T47D (cell line): ENCODE measurements at regions not wholly inside any gene's neighbourhood (a gene's known extent, or its start where the extent isn't known, plus 50 kb on each side); places are given as distances from the start of the nearest gene placed in this dataset.
"Not testable (repeated sequence)": the region's sequence is repeated elsewhere in the genome, so short reads cannot be mapped to it uniquely, and the experiment has no call there.

Source experiments
- DNase-seq, 2 experiments: peaks; one replicate each; pipeline versions ENCODE4 v3.0.0 to v3.0.0-alpha.2; 2011 to 2012; ENCODE audit warnings: low read depth in 1 of 2, low spot score in 1 of 2
- JUND ChIP-seq: IDR thresholded peaks from 2 replicates; pipeline ENCODE4 v1.6.1; 2012; ENCODE audit warnings: low read depth
- in situ Hi-C: cut with HindIII; loops from 2 replicates; pipeline ENCODE4 v1.10.0; 2016; ENCODE audit warnings: low sequenced_read_pairs, low pct_unique_long_range_greater_than_20kb

DNA sequence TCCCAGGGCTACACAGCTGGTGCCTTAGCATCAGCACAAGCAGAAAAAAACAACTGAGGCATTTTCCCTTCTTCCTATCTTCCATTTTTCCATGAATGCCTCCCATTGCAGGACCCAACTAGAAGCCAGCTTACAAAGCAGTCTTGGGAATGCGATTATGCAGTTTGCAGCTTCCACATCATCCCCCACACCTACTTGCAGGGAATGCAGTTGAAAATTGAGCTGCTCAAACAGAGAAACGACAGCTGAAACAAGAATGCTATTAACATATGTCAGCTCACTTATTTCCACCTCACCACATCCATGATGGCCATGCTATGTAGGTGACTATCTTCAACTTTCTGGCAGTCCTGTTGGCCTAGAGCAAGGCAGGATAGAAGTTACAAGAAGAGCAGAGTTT lies 150.6 kb upstream of the KCTD3 start:
- DNase-seq: no peak
- in situ Hi-C loops: no loop called here
- TF ChIP-seq JUND: no peak

DNA sequence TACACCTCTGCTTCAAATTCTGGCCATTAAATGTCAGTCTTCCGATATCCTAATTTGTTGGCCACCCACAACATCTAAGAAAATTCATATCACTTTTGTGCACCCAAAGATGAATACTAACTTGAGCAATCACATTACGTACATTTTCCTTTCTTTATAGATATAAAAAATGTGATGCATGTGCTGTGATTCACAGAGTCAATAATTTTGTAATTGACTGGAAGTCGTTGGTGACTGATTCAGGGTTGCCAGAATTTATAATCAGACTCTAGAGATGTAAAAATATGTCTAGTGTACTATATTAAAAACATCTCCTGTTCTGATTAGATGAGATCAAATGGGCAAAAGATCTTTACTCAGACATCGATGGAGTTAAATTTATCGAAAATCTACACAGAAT lies 150.0 kb upstream of the KCTD3 start:
- DNase-seq: no peak
- no peak for TF ChIP-seq JUND
- in situ Hi-C loops: no loop called here

DNA sequence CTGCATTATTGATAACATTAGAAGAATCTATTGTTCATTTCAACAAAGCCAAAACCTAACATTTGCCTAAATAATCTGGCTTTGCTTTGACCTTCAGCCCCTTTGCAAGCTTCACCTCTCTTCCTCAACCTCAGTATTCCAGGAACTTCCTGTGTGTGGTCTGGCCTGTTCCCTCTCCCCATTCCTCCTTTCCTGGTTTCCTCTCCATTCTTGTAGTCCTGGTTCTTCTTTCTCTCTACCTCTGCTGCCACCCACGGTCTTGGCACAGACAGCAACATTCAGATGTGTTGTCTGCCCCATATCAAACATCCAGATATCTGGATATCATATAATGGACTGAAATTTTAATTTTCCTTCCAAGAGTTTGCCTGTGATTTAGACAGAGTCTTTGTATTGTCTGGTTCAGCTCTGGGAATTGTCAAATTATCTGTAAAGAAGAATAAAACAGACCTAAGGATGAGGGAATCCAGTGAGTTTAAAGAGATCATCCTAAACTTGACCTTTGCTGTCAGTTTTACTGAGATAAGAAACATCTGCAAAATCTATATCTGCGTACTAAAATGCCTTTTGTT lies 148.1 kb upstream of the KCTD3 start:
- no peak for TF ChIP-seq JUND
- no peak for DNase-seq
- in situ Hi-C loops: no loop called here

DNA sequence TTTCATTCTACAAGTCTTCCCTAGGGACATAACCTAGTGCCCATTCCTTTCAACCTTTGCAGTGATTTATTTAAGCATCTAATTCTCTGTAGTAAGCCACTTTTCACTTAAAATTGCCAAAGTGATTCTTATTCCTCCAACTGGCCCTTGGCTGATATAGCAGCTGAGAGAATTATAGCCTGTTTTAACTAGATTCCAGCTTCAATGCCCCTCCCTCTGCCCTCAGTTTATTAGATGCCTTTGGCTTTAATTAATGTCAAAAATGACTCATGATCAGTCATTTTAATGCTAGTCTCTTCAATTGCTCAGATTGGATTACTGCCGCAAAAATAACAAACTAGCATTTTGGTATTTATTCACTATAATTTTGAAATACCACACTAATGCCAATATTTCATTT lies 145.4 kb upstream of the KCTD3 start:
- no peak for DNase-seq
- in situ Hi-C loops: no loop called here
- TF ChIP-seq JUND: no peak

DNA sequence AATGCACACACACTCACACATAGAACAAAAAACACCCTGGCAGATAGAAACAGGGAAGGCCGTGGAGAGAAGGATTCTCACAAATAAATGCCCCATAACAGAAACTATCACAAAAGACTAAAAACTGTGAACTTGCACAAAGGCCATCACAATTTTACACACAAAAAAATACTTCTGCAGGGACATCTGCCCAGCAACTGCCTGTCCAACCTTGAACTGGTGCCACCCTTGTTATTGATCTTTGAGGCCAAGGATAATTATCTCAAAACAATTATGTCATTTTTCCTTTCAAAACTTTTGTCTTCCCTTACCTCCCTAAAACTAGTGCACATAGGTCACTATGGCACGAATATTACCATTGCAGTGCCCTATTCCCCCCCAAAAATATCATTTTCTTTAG lies 143.8 kb upstream of the KCTD3 start:
- TF ChIP-seq JUND: no peak
- no peak for DNase-seq
- in situ Hi-C loops: no loop called here

DNA sequence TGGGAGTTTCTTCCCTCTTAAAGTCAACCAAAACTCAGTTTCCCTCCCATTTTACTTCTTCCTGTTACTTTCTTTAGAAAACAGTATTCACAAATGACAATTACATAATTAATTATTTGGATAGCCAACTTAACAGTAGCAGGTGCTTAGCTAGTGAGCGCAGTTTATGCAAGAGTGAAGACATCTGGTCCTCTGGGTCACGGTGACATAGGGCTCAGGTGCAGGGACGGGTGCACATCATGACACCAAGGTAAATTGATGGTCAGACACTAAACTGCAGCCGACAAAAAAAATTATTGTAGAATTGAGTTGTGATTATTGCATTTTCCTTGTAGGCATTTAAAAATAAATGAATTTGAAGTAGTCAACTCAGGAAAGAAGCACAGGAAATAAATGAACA lies 142.0 kb upstream of the KCTD3 start:
- in situ Hi-C loops: no loop called here
- DNase-seq: peak in 1 of 2 experiments; percentile 95
- peak; percentile 91; the same call in 1 of the 2 replicates for TF ChIP-seq JUND

DNA sequence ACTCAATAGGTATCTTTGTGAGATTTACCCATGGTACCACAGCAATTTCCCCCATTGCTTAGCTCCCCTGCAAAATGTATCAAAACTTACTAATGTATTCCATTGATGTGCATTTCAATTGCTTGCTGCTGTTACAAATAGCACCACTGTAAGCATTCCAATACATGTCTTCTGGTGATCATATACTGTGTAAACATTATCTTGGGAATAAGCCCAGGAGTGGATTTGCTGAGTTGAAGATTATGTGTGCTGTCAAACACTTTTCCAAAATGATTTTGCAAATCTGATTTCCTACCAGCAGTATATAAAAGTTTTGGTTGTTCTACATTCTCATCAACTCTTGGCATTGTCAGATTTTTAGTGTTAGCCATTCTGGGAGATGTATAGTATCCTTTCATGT lies 141.0 kb upstream of the KCTD3 start:
- TF ChIP-seq JUND: no peak
- DNase-seq: peak in 1 of 2 experiments; percentile 88

DNA sequence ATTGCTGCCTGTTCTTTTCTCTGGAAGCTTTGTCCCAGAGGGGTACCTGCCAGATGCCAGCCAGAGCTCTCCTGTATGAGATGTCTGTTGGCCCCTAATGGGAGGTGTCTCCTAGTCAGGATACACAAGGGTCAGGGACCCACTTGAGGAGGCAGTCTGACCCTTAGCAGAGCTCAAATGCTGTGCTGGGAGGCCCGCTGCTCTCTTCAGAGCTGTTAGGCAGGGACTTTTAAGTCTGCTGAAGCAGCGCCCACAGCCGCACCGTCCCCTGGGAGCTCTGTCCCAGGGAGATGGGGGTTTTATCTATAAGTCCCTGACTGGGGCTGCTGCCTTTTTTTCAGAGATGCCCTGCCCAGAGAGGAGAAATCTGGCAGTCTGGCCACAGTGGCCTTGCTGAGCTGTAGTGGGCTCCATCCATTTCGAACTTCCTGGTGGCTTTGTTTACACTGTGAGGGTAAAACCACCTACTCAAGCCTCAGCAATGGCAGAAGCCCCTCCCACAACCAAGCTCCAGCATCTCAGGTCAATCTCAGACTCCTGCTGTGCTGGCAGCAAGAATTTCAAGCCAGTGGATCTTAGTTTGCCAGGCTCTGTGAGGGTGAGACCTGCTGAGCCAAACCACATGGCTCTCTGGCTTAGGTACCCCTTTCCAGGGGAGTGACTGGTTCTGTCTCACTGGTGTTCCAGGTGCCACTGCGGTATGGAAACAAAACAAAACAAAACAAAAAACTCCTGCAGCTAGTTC lies 134.4 kb upstream of the KCTD3 start:
- in situ Hi-C loops: not testable (repeated sequence)
- DNase-seq: peak in 1 of 2 experiments; percentile 21

More for the DNA sequence above, 141.0 kb upstream of the KCTD3 start:
- in situ Hi-C loops: no loop called here

DNA sequence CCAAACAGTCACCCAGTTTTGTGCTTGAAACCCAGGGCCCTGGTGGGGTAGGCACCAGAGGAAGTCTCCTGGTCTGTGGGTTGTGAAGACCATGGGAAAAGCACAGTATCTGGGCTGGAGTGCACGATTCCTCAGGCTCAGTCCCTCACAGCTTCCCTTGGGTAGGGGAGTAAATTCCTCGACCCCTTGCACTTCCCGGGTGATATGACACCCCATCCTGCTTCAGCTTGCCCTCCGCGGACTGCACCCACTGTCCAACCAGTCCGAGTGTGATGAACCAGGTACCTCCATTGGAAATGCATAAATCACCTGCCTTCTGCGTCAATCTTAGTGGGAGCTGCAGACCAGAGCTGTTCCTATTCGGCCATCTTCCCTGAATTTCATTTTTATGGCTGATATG lies 133.9 kb upstream of the KCTD3 start:
- DNase-seq: no peak
- in situ Hi-C loops: no loop called here
- no peak for TF ChIP-seq JUND

DNA sequence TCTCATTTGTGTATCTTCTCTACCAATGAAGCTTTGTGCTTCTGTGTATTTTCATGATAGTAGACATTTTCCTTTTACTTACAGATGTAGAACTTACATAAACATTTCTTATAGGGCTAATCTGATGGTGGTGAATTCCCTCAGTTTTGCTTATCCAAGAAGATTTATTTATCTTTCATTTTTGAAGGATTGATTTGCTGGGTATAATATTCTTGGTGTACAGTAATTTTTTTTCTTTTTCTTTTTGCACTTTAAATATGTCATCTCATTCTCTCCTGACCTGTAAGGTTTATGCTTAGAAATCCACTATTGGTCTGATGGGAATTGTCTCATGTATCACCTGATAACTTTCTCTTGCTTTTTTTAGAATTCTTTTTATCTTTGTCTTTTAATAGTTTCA lies 127.6 kb upstream of the KCTD3 start:
- no peak for TF ChIP-seq JUND
- in situ Hi-C loops: no loop called here
- DNase-seq: no peak

DNA sequence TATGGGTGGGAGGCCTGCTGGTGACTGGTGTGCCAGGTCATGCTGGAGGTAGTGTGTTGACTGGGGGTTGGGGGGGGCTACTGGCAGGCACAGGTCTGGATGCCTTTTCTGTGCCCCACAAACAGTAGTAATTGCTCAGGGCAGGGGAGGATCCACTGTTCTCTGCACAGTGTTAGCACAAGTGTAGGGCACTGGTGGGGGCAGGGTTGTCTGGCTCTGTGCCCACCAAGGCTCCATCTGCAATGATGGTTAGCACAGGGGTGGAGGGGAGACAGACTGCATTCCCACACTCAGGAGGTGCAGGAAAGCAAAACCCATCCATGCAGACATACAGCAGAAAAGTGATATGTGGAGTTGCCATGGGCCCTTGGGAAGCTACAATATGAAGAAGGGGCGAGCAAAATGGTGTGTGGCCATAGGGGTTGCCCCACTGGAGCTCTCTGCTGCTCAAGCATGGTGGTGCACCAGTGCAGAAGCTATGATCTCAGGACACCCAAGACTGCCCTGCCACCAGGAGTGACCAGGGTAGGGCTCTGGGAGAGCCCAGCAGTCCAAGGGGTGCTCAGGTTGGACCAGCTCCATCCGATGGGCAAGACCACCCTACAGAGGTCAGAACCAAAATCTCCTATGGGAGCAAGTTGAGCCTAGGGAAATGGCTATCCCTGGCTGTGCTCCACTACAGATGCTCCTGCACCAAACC lies 122.2 kb upstream of the KCTD3 start:
- no peak for DNase-seq
- TF ChIP-seq JUND: no peak
- in situ Hi-C loops: no loop called here

DNA sequence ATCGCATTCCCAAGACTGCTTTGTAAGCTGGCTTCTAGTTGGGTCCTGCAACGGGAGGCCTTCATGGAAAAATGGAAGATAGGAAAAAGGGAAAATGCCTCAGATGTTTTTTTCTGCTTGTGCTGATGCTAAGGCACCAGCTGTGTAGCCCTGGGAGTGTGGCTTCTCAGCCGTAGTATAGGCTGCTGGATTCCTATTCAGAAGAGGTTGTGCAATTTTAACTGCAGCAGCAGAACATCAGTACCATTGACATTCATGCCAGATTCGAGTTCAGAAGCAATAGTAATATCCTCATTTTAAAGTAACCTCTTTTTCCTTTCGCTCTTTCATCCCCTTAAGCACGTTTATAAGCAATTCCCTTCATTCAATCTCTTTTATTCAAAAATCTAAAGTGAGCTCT lies 119.1 kb upstream of the KCTD3 start:
- in situ Hi-C loops, DNase-seq: not testable (repeated sequence)

DNA sequence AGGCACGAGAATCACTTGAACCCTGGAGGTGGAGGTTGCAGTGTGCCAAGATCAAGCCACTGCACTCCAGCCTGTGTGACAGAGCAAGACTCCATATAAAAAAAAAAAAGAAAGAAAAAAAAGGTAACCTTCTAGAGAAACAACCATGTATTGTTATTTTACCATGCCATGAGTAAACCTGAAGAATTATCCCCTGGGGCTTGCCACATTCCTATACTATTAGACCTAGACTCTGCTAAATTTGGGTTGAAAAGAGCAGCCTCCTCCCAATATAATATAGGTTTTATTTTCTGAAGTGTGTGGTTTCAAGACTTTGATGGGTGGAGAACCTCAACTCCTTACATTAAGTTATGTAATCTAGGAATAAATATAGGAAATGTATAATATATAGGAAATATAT lies 118.0 kb upstream of the KCTD3 start:
- DNase-seq, in situ Hi-C loops: not testable (repeated sequence)
